GM18499 (cell line): ENCODE measurements at regions not wholly inside any gene's neighbourhood (a gene's known extent, or its start where the extent isn't known, plus 50 kb on each side); places are given as distances from the start of the nearest gene placed in this dataset.

ENCODE experiments used
- ATAC-seq: cut with Tn5 transposase; IDR thresholded peaks from one replicate; pipeline ENCODE4 v1.9.1; 2021; ENCODE audit warnings: moderate number of reproducible peaks; ENCODE audit not compliant: insufficient read depth, unreplicated experiment

GRCh38 chr13:76756451-76756850 lies 129.8 kb downstream of the KCTD12 start:
- ATAC-seq, result no peak

DNA sequence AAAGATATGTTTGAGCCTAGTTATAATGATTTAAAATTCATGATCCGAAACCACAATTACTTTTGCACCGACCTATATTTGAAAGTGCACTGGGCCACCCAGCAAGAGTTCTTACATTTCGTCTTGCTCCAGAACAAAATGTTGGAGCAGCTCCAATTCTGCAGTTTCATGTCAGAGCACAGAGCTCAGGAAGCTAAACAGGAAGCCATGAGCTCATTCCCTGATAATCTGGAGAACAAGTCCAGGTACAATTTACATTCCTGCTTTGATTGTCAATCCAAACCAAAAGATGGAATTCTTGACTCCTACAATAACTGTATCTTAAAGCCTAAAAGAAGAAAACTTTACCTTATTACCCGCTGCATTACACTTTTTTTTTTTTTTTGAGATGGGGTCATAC lies 131.8 kb downstream of the KCTD12 start:
- no peak for ATAC-seq

- ATAC-seq, result no peak
These were observed 134.9 kb downstream of the KCTD12 start for GRCh38 chr13:76751278-76751677.

GRCh38 chr13:76750126-76750525 lies 136.1 kb downstream of the KCTD12 start:
- ATAC-seq, result no peak

DNA sequence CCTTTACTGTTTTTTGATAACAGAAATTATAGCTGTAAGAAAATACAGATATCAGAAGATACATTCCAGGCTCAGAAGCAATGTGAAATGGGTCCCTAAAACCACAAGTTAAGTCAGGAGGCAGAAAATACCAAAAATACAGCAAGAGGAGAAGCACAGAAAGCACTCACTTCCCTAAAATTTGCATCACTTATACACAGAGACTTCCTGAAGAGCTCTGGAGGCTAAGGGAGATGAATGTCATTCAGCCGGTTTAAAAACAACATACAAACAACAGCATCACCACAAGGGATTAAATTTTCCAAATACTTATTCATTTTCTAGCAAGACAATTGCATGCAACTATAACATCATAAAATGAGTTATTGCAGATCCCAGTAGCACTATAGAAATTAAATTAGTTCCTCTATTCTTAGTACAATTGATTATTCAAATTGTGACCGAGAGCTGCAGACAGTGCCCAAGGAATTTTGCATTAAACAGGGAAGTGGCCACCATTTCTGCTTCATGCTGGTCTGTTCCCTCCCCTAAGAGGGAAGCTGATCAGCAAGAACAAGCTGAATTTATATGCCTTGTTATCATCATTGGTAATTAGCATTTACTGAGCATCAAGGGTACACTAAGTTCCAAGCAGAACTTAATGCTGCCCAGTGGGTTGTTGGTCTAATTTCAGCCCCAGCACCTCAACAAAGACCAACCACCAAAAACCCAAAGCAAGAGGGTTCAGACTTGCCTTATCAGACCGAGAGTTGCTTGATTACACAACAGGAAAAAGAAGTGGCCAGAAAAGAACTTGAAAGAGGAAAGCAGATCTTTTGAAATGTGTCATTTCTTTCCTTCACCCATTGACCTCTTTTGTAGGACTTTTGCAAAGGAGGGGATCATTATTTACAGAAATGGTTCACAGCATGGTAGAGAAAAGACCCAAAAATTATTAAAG lies 140.7 kb downstream of the KCTD12 start:
- ATAC-seq, result peak; percentile 77

- no peak for ATAC-seq
These were observed 144.6 kb downstream of the KCTD12 start for GRCh38 chr13:76741624-76742023.

GRCh38 chr13:76741046-76741445 lies 145.2 kb downstream of the KCTD12 start:
- ATAC-seq, result no peak

- no peak for ATAC-seq
These were observed 147.6 kb downstream of the KCTD12 start for GRCh38 chr13:76738616-76739015.

GRCh38 chr13:76737526-76737925 lies 148.7 kb downstream of the KCTD12 start:
- no peak for ATAC-seq

DNA sequence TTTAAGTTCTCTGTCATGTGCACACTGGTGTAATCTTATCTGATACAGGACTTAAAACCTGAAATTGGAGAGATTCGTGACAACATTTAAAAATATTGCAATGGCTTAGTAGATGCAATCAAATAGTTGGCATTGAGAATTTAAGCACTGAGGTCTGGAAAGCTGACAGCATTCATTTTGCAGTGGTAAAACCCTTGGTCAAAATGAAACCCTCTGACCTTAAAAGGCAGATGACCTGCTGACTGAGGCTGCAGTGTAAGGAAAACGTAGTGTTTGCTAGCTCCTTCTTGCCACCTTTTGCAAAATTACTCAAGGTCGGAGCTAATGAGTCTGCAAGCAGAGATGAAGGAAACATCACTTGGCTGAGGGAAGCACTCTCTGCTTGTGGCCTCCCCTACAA lies 150.6 kb downstream of the KCTD12 start:
- peak; percentile 77 for ATAC-seq

DNA sequence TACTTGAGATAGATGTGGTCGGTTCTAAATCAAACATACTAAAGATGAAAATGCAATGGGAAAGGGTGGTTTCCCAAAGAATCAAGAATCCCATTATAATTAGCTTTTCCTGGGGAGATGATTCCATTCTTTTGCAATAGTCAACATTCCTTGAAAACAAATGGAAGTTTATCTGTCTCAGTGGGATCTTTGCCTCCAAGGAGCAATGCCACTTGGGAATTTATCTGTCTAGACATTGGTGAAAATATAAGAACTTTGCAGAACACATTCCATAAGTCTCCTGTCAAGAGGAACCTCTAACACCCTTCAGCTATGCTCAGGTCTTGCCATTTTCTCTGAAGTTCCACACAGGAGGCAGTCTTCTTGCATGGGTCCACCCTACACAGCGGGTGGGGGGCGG lies 152.5 kb downstream of the KCTD12 start:
- ATAC-seq, result no peak

DNA sequence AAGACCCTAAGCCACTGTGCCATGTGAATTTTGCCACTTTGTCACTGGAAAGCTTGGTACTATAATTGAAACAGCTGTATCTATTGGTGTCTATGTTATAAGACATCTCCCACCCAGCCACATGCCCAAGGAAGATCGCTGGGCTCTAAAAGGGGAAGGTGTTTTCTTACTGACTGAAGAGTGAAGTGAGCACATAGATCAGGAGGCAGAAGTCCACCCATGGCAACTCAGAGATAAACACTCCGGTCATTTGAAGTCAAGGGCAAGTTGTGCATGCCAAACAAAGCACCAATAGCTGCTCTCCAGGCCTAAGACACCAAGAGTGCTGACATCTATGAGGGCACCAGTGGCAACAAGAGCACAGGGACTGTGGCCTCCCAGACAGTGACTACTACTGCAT lies 153.8 kb downstream of the KCTD12 start:
- no peak for ATAC-seq

GRCh38 chr13:76730220-76730619 lies 156.0 kb downstream of the KCTD12 start:
- ATAC-seq, result no peak

GRCh38 chr13:76729691-76730090 lies 156.5 kb downstream of the KCTD12 start:
- no peak for ATAC-seq

DNA sequence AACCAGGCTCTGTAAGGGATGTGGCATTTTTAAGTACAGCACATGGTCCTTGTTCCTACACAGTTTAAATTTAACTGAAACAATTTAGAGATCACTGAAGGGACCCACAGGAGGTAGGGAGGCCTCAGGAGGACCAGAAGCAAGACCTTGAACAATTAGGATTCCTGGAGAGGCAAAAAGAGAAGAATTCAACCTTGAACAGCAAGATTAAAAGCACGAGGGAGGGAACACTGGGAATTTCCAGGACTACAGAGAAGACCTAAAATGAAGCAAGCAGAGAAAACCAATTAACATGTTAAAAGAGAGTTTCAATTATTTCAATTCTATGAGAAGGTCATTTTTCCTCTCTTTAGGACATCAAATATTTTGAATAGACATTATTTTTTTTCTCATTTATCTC lies 160.3 kb downstream of the KCTD12 start:
- ATAC-seq, result no peak

DNA sequence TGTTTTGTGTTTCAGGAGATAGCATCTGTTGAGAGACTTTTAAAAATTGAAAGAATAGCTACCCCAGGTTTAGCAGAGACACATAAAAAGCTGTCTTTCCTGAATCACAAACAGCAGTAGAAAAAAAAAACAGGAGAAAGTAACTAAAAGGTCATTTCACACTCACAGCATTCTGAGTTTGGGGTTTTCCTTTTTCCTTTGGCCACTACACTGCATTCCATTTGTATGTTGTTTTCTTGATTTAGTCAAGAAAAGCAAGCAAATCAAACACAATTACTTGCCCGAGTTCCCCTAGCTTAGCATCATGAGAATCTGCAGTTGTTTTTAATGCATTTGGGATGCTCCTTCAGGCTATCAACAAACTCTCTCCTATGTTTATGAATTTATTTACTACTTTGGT lies 161.0 kb downstream of the KCTD12 start:
- ATAC-seq, result no peak

DNA sequence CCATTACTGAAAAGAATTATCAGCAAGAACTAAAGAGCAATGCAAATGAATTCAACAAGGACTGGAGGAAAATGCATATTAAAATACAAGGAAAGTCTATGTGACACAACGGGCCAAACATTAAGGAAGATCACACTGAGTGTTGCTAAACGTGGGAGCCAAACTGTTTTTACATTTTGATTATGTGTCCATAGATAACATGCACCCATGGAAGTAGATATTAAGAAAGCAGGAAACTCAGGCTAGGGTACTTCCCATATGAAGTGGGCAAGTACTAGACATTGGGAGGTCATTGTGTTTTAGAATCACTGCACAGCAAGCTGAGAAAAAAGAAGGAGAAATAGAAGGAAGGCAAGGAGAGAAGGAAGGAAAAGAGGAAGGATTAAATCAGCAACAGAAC lies 161.8 kb downstream of the KCTD12 start:
- no peak for ATAC-seq

DNA sequence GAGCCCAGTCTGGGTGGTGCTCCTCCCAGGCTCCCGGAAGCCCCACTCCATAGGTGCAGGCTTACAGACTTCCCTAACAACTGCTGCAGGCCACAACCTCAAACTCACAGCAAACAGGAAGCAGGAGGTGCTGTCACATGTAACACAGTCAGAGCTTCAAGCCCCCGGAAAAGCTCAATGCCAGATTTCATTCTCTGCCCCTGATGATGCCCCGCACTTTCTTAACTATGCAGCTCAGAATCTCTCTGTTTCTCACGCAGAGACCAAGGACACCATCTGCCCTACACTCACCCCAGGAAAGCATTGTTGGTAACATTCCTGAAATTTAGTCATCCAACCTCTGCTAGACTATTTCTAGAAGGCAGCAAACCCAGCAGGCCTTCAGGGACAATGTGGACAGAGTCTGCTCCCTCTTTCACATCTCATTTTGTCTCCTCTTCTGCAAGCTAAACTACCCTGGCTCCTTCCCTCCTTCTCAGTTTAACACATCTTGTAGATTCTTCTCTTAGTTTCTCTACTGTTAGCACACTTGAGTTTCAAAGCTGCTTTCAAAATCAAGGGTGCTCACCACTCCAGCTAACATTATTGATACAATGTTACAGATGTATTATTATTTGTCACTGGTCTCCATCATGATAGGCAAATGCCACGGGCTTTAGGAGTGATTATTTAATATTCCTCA lies 162.5 kb downstream of the KCTD12 start:
- ATAC-seq, result peak; percentile 62

- no peak for ATAC-seq
These were observed 163.4 kb downstream of the KCTD12 start for GRCh38 chr13:76722782-76723181.

DNA sequence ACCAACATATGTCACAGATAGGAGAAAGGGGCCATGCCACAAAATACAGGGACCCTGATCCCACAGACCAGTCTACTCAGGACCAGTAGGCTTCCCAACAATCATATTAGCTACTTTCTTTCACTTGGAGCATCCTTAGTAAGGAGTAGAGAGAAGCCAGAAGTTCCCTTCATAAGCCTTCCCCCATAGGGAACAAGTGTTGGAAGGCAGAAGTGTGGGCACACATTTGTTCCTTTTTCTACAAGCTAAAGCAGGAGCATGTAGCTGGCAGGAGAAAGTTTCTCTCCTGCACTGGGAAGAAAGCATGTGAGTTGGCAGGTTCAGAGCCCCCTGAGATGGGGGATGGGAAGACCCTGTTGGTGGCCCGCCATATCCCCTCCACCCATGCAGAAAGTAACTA lies 165.4 kb downstream of the KCTD12 start:
- no peak for ATAC-seq

- no peak for ATAC-seq
These were observed 165.8 kb downstream of the KCTD12 start for GRCh38 chr13:76720416-76720815.

- no peak for ATAC-seq
These were observed 166.2 kb downstream of the KCTD12 start for GRCh38 chr13:76719955-76720354.
